Right lobe of liver (tissue), 6 donors: ENCODE measurements at regions not wholly inside any gene's neighbourhood (a gene's known extent, or its start where the extent isn't known, plus 50 kb on each side); places are given as distances from the start of the nearest gene placed in this dataset.

ENCODE experiments used
- ATAC-seq, 4 donors: fragments of 200-7000 bp; cut with Tn5 transposase; one replicate each; pipeline ENCODE4 v1.9.1; 2020; ENCODE audit warnings: mild to moderate bottlenecking in 4 of 4, moderate library complexity in 4 of 4
- DNase-seq, 3 donors: peaks; one replicate each; pipeline ENCODE4 v3.0.0-alpha.2; 2020
- H3K27ac ChIP-seq, 3 donors: fragments of 200-600 bp; one replicate each; pipeline ENCODE4 v1.8.0; 2022
- H3K27me3 ChIP-seq, 2 donors: fragments of 200-600 bp; one replicate each; pipeline ENCODE4 v1.8.0; 2022
- H3K36me3 ChIP-seq, 4 donors: fragments of 200-600 bp; sonication (generic) in 1 of 4; one replicate each; pipeline versions ENCODE4 v1.5.1 to v1.8.0; 2017 to 2022; ENCODE audit warnings: control low read depth in 1 of 4
- H3K4me1 ChIP-seq, 4 donors: fragments of 200-600 bp; sonication (generic) in 1 of 4; one replicate each; pipeline versions ENCODE4 v1.5.1 to v1.8.0; 2017 to 2022; ENCODE audit warnings: control low read depth in 1 of 4
- H3K4me3 ChIP-seq, 3 donors: fragments of 200-600 bp; one replicate each; pipeline ENCODE4 v1.8.0; 2022
- H3K9me3 ChIP-seq, 4 donors: fragments of 200-600 bp; sonication (generic) in 1 of 4; one replicate each; pipeline versions ENCODE4 v1.5.1 to v1.8.0; 2017 to 2022; ENCODE audit warnings: control low read depth in 1 of 4
- POLR2A ChIP-seq: fragments of 450-650 bp; IDR thresholded peaks from one replicate; pipeline ENCODE4 v1.6.1; 2017; ENCODE audit warnings: antibody characterized with exemption, mild to moderate bottlenecking
- WGBS: methylation state at CpG from one replicate; pipeline ENCODE4 v1.1.6; 2018; ENCODE audit warnings: low coverage, low lambda C conversion rate; ENCODE audit not compliant: insufficient coverage; ENCODE audit errors: missing lambda C conversion rate; 5-methylcytosine and 5-hydroxymethylcytosine counted together
- intact Hi-C, 2 donors: fragments of 100-400 bp; cut with DNase I; formaldehyde crosslinking; loops; one replicate each; pipeline versions ENCODE4 v1.11.2 to v1.14.1; 2022
- TF ChIP-seq, protein P1 (sequence below), 4 donors: fragments of 200-600 bp in 3 of 4; fragments of 450-650 bp in 1 of 4; IDR thresholded peaks; one replicate each; pipeline versions ENCODE4 v1.5.1 to v1.8.0; 2016 to 2022; ENCODE audit warnings: antibody characterized with exemption in 4 of 4, mild to moderate bottlenecking in 2 of 4
- donor health status: DM: no; HTN: yes; CAD: no.
- donor health status: DM: no; HTN: no; CAD: no.
- donor health status: DM: no; HTN: no; CAD: no.
- donor health status: DM: no; HTN: yes; CAD: no.
- donor health status: DM: no; HTN: yes; CAD: no.

DNA sequence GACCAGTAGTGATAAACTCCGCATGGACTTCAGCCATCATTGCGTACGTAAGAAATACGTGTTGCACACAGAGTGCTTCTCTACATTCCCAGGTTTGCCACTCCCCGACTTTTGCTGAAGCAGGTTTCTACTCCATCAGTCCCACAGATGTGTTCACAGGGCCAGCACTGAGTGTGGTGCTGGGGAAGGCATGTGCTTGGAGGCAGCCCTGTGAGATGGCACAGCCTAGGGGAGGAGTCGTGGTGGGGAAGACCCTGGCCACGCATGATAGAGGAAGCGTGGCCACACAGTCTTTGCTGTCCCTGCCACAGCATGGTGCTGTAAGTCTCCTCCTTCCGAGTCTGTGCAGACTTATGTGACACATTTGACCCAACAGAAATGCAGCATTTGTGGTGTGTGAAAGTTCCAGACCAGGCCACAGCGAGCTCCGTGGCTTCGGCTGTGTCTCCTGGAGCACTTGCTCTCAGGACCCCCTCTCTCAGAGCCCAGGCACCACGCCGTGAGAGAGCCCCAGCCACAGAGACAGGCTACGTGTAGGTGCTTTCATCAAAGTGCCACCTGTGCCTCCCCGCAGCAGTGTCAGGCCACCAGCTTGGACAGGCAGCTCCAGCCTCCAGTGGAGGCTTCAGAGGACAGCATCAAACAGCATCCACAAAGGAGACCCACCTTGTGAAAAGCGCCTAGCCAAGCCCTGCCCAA is 197.8 kb downstream of the AUH start:
- intact Hi-C loops = no loop called here
- H3K27me3 ChIP-seq = no peaks in the 10 kb centered on the region
- no peaks in the 10 kb centered on the region for H3K9me3 ChIP-seq
- DNase-seq (no peak), ATAC-seq (peak; percentile 7 to 43 (median 22))
- WGBS = no CpG with 5 or more reads among the region's 17 CpGs
- no peak overlapping the region for H3K4me3 ChIP-seq
- TF ChIP-seq, protein P1, sequence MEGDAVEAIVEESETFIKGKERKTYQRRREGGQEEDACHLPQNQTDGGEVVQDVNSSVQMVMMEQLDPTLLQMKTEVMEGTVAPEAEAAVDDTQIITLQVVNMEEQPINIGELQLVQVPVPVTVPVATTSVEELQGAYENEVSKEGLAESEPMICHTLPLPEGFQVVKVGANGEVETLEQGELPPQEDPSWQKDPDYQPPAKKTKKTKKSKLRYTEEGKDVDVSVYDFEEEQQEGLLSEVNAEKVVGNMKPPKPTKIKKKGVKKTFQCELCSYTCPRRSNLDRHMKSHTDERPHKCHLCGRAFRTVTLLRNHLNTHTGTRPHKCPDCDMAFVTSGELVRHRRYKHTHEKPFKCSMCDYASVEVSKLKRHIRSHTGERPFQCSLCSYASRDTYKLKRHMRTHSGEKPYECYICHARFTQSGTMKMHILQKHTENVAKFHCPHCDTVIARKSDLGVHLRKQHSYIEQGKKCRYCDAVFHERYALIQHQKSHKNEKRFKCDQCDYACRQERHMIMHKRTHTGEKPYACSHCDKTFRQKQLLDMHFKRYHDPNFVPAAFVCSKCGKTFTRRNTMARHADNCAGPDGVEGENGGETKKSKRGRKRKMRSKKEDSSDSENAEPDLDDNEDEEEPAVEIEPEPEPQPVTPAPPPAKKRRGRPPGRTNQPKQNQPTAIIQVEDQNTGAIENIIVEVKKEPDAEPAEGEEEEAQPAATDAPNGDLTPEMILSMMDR (IDR thresholded peaks at IDR 0.05) = no peak
- no peak for TF ChIP-seq POLR2A
- no peaks in the 10 kb centered on the region for H3K36me3 ChIP-seq
- no peaks in the 10 kb centered on the region for H3K4me1 ChIP-seq
- H3K27ac ChIP-seq = no peak overlapping the region
